ENCODE measurements at regions not wholly inside any gene's neighbourhood (a gene's known extent, or its start where the extent isn't known, plus 50 kb on each side); places are given as distances from the start of the nearest gene placed in this dataset.

DNA sequence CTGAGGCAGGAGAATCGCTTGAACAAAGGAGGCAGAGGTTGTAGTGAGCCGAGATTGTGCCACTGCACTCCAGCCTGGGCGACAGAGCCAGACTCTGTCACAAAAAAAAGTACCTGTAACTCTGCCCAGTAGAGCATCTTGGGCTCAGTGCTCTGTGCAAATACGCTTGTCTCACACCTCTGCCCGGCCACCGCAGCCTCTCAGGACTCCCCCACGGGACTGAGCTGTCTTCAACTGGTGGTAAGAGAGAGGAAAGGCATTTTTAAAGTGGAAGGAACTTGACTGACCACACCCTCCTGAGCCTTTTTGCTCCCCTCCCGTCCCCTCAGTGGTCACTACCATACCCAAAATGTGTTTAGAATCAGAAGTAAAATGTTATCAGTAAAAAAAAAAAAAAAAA lies 174.3 kb upstream of the PIK3R1 start:
- H3K9me3 Mint-ChIP-seq (ENCODE audit: unreplicated experiment) = no peaks in the 10 kb centered on the region
- no peak overlapping the region for H3K27ac Mint-ChIP-seq (ENCODE audit: unreplicated experiment)
- no peak overlapping the region for H3K4me3 Mint-ChIP-seq (ENCODE audit: unreplicated experiment)

GRCh38 chr5:68037546-68037945 lies 178.0 kb upstream of the PIK3R1 start:
- H3K4me1 Mint-ChIP-seq (ENCODE audit: unreplicated experiment) = peaks cover 5% of the 10 kb centered on the region
- TF ChIP-seq, protein P1, sequence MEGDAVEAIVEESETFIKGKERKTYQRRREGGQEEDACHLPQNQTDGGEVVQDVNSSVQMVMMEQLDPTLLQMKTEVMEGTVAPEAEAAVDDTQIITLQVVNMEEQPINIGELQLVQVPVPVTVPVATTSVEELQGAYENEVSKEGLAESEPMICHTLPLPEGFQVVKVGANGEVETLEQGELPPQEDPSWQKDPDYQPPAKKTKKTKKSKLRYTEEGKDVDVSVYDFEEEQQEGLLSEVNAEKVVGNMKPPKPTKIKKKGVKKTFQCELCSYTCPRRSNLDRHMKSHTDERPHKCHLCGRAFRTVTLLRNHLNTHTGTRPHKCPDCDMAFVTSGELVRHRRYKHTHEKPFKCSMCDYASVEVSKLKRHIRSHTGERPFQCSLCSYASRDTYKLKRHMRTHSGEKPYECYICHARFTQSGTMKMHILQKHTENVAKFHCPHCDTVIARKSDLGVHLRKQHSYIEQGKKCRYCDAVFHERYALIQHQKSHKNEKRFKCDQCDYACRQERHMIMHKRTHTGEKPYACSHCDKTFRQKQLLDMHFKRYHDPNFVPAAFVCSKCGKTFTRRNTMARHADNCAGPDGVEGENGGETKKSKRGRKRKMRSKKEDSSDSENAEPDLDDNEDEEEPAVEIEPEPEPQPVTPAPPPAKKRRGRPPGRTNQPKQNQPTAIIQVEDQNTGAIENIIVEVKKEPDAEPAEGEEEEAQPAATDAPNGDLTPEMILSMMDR (IDR thresholded peaks at IDR 0.05) = no peak
- no peaks in the 10 kb centered on the region for H3K9me3 Mint-ChIP-seq (ENCODE audit: unreplicated experiment)
- H3K4me3 Mint-ChIP-seq (ENCODE audit: unreplicated experiment) = no peak overlapping the region
- no peaks in the 10 kb centered on the region for H3K36me3 Mint-ChIP-seq (ENCODE audit: unreplicated experiment)
- DNase-seq (ENCODE audit: extremely low spot score, unreplicated experiment) = no peak
- no peaks in the 10 kb centered on the region for H3K27me3 Mint-ChIP-seq (ENCODE audit: unreplicated experiment)
- H3K27ac Mint-ChIP-seq (ENCODE audit: unreplicated experiment) = no peak overlapping the region

More for the DNA sequence above, 174.3 kb upstream of the PIK3R1 start:
- TF ChIP-seq, protein P1 (IDR thresholded peaks at IDR 0.05) = no peak
- Mint-ChIP-seq H3K4me1 (ENCODE audit: unreplicated experiment) (peaks cover 4% of the 10 kb centered on the region), H3K27me3 (ENCODE audit: unreplicated experiment) (no peaks in the 10 kb centered on the region), H3K36me3 (ENCODE audit: unreplicated experiment) (no peaks in the 10 kb centered on the region)
- DNase-seq (ENCODE audit: extremely low spot score, unreplicated experiment) = no peak

DNA sequence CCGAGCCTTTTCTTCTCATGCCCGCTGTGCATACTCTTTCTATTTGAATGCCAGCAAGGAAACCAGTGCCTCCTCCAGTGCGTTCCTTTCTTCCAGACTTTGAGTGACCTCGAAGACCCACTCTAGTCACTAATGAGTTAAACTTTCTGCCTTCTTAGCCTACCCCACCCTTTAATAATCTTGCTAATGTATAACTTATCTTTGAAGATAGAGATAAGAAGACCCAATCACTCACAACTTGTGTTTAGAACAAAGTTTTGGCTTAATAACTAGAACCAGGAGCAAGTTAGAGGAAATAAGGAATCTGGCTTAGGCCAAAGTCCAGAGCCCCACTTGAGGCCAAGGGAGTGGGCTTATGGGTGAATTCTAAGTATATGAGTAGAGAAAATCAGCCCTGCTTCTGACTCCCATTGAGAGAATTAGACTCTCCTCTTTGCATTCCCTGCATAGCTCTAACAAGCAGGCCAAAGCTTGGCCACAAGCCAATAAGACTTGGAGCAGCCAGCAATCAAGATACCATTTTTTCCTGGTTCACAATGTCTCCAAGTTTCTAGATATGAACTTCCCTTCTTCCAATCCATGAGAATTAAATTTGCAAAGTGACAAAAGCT lies 181.5 kb upstream of the PIK3R1 start:
- TF ChIP-seq, protein P1 (IDR thresholded peaks at IDR 0.05) = no peak
- Mint-ChIP-seq H3K4me1 (ENCODE audit: unreplicated experiment) (peaks cover 5% of the 10 kb centered on the region), H3K4me3 (ENCODE audit: unreplicated experiment) (no peak overlapping the region), H3K27ac (ENCODE audit: unreplicated experiment) (no peak overlapping the region), H3K36me3 (ENCODE audit: unreplicated experiment) (no peaks in the 10 kb centered on the region), H3K9me3 (ENCODE audit: unreplicated experiment) (no peaks in the 10 kb centered on the region), H3K27me3 (ENCODE audit: unreplicated experiment) (no peaks in the 10 kb centered on the region)
- no peak for DNase-seq (ENCODE audit: extremely low spot score, unreplicated experiment)

GRCh38 chr5:68033029-68033428 lies 182.5 kb upstream of the PIK3R1 start:
- Mint-ChIP-seq H3K27ac (ENCODE audit: unreplicated experiment) (no peak overlapping the region), H3K4me1 (ENCODE audit: unreplicated experiment) (peaks cover 12% of the 10 kb centered on the region), H3K9me3 (ENCODE audit: unreplicated experiment) (no peaks in the 10 kb centered on the region), H3K27me3 (ENCODE audit: unreplicated experiment) (peaks cover 2% of the 10 kb centered on the region), H3K36me3 (ENCODE audit: unreplicated experiment) (no peaks in the 10 kb centered on the region), H3K4me3 (ENCODE audit: unreplicated experiment) (no peak overlapping the region)
- TF ChIP-seq, protein P1 (IDR thresholded peaks at IDR 0.05) = no peak
- no peak for DNase-seq (ENCODE audit: extremely low spot score, unreplicated experiment)

GRCh38 chr5:68032216-68032762 lies 183.3 kb upstream of the PIK3R1 start:
- TF ChIP-seq, protein P1 (IDR thresholded peaks at IDR 0.05) = no peak
- Mint-ChIP-seq H3K4me3 (ENCODE audit: unreplicated experiment) (no peak overlapping the region), H3K27me3 (ENCODE audit: unreplicated experiment) (peaks cover 2% of the 10 kb centered on the region), H3K4me1 (ENCODE audit: unreplicated experiment) (peaks cover 20% of the 10 kb centered on the region), H3K27ac (ENCODE audit: unreplicated experiment) (no peak overlapping the region), H3K9me3 (ENCODE audit: unreplicated experiment) (peaks cover 2% of the 10 kb centered on the region), H3K36me3 (ENCODE audit: unreplicated experiment) (no peaks in the 10 kb centered on the region)
- no peak for DNase-seq (ENCODE audit: extremely low spot score, unreplicated experiment)

Data from osteocyte (in vitro differentiated cells).